KMS-11 (cell line): ENCODE measurements at regions not wholly inside any gene's neighbourhood (a gene's known extent, or its start where the extent isn't known, plus 50 kb on each side); places are given as distances from the start of the nearest gene placed in this dataset.
"Not testable (repeated sequence)": the region's sequence is repeated elsewhere in the genome, so short reads cannot be mapped to it uniquely, and the experiment has no call there.

Experiments used
- H2AFZ ChIP-seq: fragments of 200-600 bp; sonication (generic); 2 replicates; pipeline ENCODE4 v1.6.1; 2016; ENCODE audit warnings: antibody characterized with exemption, mixed run types, low read depth
- H3K27ac ChIP-seq: fragments of 200-600 bp; sonication (generic); 2 replicates; pipeline ENCODE4 v1.6.1; 2016; ENCODE audit warnings: mild to moderate bottlenecking, mixed run types
- H3K27me3 ChIP-seq: fragments of 200-600 bp; sonication (generic); 2 replicates; pipeline ENCODE4 v1.6.1; 2017; ENCODE audit warnings: mild to moderate bottlenecking, low read depth, mixed run types, moderate library complexity; ENCODE audit not compliant: insufficient read depth
- H3K36me3 ChIP-seq: fragments of 200-600 bp; sonication (generic); 2 replicates; pipeline ENCODE4 v1.6.1; 2017; ENCODE audit warnings: mild to moderate bottlenecking, mixed run types; ENCODE audit not compliant: insufficient read depth
- H3K4me1 ChIP-seq: fragments of 200-600 bp; sonication (generic); 2 replicates; pipeline ENCODE4 v1.6.1; 2016; ENCODE audit warnings: mild to moderate bottlenecking, low read depth, mixed run types; ENCODE audit not compliant: poor library complexity, severe bottlenecking
- H3K4me2 ChIP-seq: fragments of 200-600 bp; sonication (generic); 2 replicates; pipeline ENCODE4 v1.7.0; 2016; ENCODE audit warnings: mild to moderate bottlenecking, mixed run types
- H3K4me3 ChIP-seq: fragments of 200-600 bp; sonication (generic); IDR thresholded peaks from 2 replicates; pipeline ENCODE4 v1.6.1; 2017; ENCODE audit warnings: low read depth, low read length, mixed read lengths; ENCODE audit not compliant: insufficient read depth
- H3K79me2 ChIP-seq: fragments of 200-600 bp; sonication (generic); 2 replicates; pipeline ENCODE4 v1.6.1; 2016; ENCODE audit warnings: low read depth, mixed run types; ENCODE audit not compliant: insufficient read depth
- H3K9ac ChIP-seq: fragments of 200-600 bp; sonication (generic); 2 replicates; pipeline ENCODE4 v1.6.1; 2016; ENCODE audit warnings: mild to moderate bottlenecking, mixed run types
- H4K20me1 ChIP-seq: fragments of 200-600 bp; sonication (generic); 2 replicates; pipeline ENCODE4 v1.6.1; 2016; ENCODE audit warnings: mild to moderate bottlenecking, mixed run types; ENCODE audit not compliant: insufficient read depth
- TF ChIP-seq, protein P1 (sequence below): fragments of 200-600 bp; sonication (generic); conservative IDR thresholded peaks from 2 replicates; pipeline ENCODE4 v1.6.1; 2017; ENCODE audit warnings: low read depth, mild to moderate bottlenecking, antibody characterized with exemption, low read length, moderate library complexity, mixed read lengths

- Histone ChIP-seq H3K4me3 (no peak overlapping the region), H3K4me1 (no peaks in the 10 kb centered on the region), H3K4me2 (no peak overlapping the region), H3K36me3 (no peaks in the 10 kb centered on the region), H2AFZ (no peak overlapping the region), H3K79me2 (no peaks in the 10 kb centered on the region), H3K27me3 (no peaks in the 10 kb centered on the region), H3K27ac (no peak overlapping the region), H3K9ac (no peak overlapping the region), H4K20me1 (no peaks in the 10 kb centered on the region)
- TF ChIP-seq, protein P1, sequence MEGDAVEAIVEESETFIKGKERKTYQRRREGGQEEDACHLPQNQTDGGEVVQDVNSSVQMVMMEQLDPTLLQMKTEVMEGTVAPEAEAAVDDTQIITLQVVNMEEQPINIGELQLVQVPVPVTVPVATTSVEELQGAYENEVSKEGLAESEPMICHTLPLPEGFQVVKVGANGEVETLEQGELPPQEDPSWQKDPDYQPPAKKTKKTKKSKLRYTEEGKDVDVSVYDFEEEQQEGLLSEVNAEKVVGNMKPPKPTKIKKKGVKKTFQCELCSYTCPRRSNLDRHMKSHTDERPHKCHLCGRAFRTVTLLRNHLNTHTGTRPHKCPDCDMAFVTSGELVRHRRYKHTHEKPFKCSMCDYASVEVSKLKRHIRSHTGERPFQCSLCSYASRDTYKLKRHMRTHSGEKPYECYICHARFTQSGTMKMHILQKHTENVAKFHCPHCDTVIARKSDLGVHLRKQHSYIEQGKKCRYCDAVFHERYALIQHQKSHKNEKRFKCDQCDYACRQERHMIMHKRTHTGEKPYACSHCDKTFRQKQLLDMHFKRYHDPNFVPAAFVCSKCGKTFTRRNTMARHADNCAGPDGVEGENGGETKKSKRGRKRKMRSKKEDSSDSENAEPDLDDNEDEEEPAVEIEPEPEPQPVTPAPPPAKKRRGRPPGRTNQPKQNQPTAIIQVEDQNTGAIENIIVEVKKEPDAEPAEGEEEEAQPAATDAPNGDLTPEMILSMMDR, result no peak
Measured at GRCh38 chr18:1658908-1659566, 754.4 kb downstream of the ADCYAP1 start.

DNA sequence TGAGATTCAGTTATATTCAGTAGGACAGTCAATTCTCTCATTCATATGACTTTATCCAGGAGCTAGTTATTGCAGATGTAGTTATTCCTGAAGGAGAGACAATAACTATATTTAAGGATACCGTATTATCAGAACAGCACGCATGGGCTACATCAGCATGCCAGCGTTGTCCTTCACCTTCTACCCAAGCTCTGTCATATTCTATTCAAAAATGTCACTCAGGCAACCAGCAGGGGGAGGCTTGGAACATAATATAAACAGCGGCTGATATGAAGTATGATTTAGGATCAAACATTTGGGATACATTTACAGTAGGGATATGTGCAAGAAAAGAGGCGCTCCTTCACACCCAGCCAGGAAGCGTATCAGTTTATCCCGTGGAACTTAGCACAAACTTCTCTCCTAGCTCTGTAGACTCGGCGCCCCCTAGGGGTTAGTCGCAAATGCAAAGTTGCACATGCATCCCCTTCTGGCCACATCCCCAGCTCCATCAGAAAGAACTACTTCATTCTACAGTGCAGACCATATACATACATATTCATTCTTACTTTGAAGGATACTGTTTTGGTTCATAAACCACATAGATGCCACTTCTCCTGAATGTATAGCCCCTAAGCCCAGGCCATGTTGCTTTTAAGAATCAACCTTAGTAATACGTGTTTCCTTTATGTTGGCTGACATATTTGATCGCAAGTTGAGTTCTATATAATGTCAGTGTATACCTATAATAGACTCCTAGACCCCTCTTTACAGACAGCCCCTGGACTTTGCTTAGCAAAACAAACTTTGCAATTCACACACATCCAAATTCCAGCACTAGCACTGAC lies 759.4 kb downstream of the ADCYAP1 start:
- no peaks in the 10 kb centered on the region for H3K79me2 ChIP-seq
- no peak overlapping the region for H3K9ac ChIP-seq
- H4K20me1 ChIP-seq, result no peaks in the 10 kb centered on the region
- H3K36me3 ChIP-seq, result no peaks in the 10 kb centered on the region
- TF ChIP-seq, protein P1, result peak; percentile 86
- no peaks in the 10 kb centered on the region for H3K27me3 ChIP-seq
- no peak overlapping the region for H3K4me2 ChIP-seq
- no peaks in the 10 kb centered on the region for H3K4me1 ChIP-seq
- no peak overlapping the region for H3K27ac ChIP-seq
- no peak overlapping the region for H2AFZ ChIP-seq
- no peak overlapping the region for H3K4me3 ChIP-seq

GRCh38 chr18:1665079-1665478 lies 760.4 kb downstream of the ADCYAP1 start:
- Histone ChIP-seq H2AFZ (no peak overlapping the region), H3K4me1 (no peaks in the 10 kb centered on the region), H3K27me3 (no peaks in the 10 kb centered on the region), H3K36me3 (no peaks in the 10 kb centered on the region), H3K4me2 (no peak overlapping the region), H3K4me3 (no peak overlapping the region), H4K20me1 (no peaks in the 10 kb centered on the region), H3K79me2 (no peaks in the 10 kb centered on the region), H3K9ac (no peak overlapping the region), H3K27ac (no peak overlapping the region)
- TF ChIP-seq, protein P1, result no peak

DNA sequence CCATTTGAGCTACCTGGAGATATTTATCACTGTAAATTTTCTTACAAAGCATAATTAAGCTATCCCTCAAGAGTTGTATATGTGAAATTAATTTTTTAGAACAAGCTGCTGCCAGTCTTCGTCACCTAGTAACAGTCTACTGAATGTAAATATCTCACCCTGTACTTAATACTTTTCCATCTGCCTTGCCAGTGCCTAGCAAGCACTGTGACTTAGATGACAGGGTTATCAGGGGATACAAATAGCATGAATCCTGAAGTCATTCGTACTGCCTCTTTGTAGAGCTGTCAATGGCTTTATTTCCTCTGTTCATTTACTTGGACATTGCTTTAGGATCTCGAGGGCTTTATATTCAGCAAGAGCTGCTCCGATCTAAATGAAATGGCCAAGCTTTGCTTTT lies 763.6 kb downstream of the ADCYAP1 start:
- no peaks in the 10 kb centered on the region for H4K20me1 ChIP-seq
- H3K4me3 ChIP-seq, result no peak overlapping the region
- TF ChIP-seq, protein P1, result no peak
- H3K4me2 ChIP-seq, result no peak overlapping the region
- no peaks in the 10 kb centered on the region for H3K79me2 ChIP-seq
- H3K4me1 ChIP-seq, result no peaks in the 10 kb centered on the region
- H3K27me3 ChIP-seq, result no peaks in the 10 kb centered on the region
- H3K27ac ChIP-seq, result no peak overlapping the region
- H3K36me3 ChIP-seq, result no peaks in the 10 kb centered on the region
- no peak overlapping the region for H2AFZ ChIP-seq
- H3K9ac ChIP-seq, result no peak overlapping the region

DNA sequence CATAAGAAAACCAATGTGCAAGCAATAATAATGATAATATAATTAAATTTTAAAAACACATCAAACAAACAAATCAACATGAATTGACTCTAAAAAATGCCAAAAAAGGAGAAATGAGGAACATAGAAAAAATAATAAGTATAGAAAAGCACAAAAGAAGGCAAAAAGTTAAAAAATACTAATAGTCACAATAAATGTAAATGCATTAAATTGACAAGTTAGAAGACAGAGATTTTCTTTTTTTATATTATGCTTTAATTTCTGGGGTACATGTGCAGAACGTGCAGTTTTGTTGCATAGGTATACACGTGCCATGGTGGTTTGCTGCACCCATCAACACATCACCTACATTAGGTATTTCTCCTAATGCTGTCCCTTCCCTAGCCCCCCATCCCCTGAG lies 767.0 kb downstream of the ADCYAP1 start:
- H4K20me1 ChIP-seq, H3K27ac ChIP-seq, H3K36me3 ChIP-seq, H3K4me2 ChIP-seq, H3K4me1 ChIP-seq, H2AFZ ChIP-seq, H3K79me2 ChIP-seq, H3K9ac ChIP-seq, H3K27me3 ChIP-seq, H3K4me3 ChIP-seq: not testable (repeated sequence)
